Osteocyte (in vitro differentiated cells): ENCODE measurements at regions not wholly inside any gene's neighbourhood (a gene's known extent, or its start where the extent isn't known, plus 50 kb on each side); places are given as distances from the start of the nearest gene placed in this dataset.

ENCODE experiments used
- DNase-seq: peaks from one replicate; pipeline ENCODE4 v3.0.0; 2021; ENCODE audit warnings: mixed read lengths; ENCODE audit not compliant: unreplicated experiment; ENCODE audit errors: extremely low spot score
- H3K27ac Mint-ChIP-seq: one replicate; pipeline ENCODE4 v1.8.0; 2021; ENCODE audit warnings: mild to moderate bottlenecking, mixed read lengths; ENCODE audit not compliant: unreplicated experiment
- H3K27me3 Mint-ChIP-seq: one replicate; pipeline ENCODE4 v1.8.0; 2021; ENCODE audit warnings: mixed read lengths; ENCODE audit not compliant: unreplicated experiment
- H3K36me3 Mint-ChIP-seq: one replicate; pipeline ENCODE4 v1.8.0; 2021; ENCODE audit warnings: mixed read lengths; ENCODE audit not compliant: unreplicated experiment
- H3K4me1 Mint-ChIP-seq: one replicate; pipeline ENCODE4 v1.8.0; 2021; ENCODE audit warnings: mixed read lengths; ENCODE audit not compliant: unreplicated experiment
- H3K4me3 Mint-ChIP-seq: one replicate; pipeline ENCODE4 v1.8.0; 2021; ENCODE audit warnings: mild to moderate bottlenecking, moderate library complexity, mixed read lengths; ENCODE audit not compliant: unreplicated experiment
- H3K9me3 Mint-ChIP-seq: one replicate; pipeline ENCODE4 v1.8.0; 2021; ENCODE audit warnings: mixed read lengths; ENCODE audit not compliant: unreplicated experiment
- CTCF ChIP-seq: fragments of 200-600 bp; sonication (generic); IDR thresholded peaks from 2 replicates; pipeline ENCODE4 v1.5.0; 2021; ENCODE audit warnings: antibody characterized with exemption, mild to moderate bottlenecking, moderate library complexity

GRCh38 chr18:73313476-73313875 is 445.7 kb upstream of the NETO1 start:
- TF ChIP-seq CTCF, result no peak
- DNase-seq, result no peak
- no peaks in the 10 kb centered on the region for H3K4me1 Mint-ChIP-seq
- H3K27ac Mint-ChIP-seq, result no peak overlapping the region
- no peak overlapping the region for H3K4me3 Mint-ChIP-seq
- no peaks in the 10 kb centered on the region for H3K36me3 Mint-ChIP-seq
- no peaks in the 10 kb centered on the region for H3K9me3 Mint-ChIP-seq
- peaks cover 12% of the 10 kb centered on the region for H3K27me3 Mint-ChIP-seq

- no peaks in the 10 kb centered on the region for H3K9me3 Mint-ChIP-seq
- no peak for TF ChIP-seq CTCF
- H3K36me3 Mint-ChIP-seq, result no peaks in the 10 kb centered on the region
- H3K27me3 Mint-ChIP-seq, result peaks cover 13% of the 10 kb centered on the region
- H3K4me1 Mint-ChIP-seq, result no peaks in the 10 kb centered on the region
- H3K27ac Mint-ChIP-seq, result no peak overlapping the region
- DNase-seq, result no peak
- H3K4me3 Mint-ChIP-seq, result no peak overlapping the region
These were observed 428.9 kb upstream of the NETO1 start for GRCh38 chr18:73296686-73297085.

GRCh38 chr18:73292156-73292555 is 424.4 kb upstream of the NETO1 start:
- no peak for DNase-seq
- Mint-ChIP-seq H3K27ac (no peak overlapping the region), H3K4me3 (no peak overlapping the region), H3K27me3 (peaks cover 10% of the 10 kb centered on the region), H3K9me3 (no peaks in the 10 kb centered on the region), H3K4me1 (no peaks in the 10 kb centered on the region), H3K36me3 (no peaks in the 10 kb centered on the region)
- no peak for TF ChIP-seq CTCF

GRCh38 chr18:73288813-73289212 is 421.0 kb upstream of the NETO1 start:
- no peak for DNase-seq
- Mint-ChIP-seq H3K4me3 (no peak overlapping the region), H3K4me1 (no peaks in the 10 kb centered on the region), H3K27ac (no peak overlapping the region), H3K36me3 (no peaks in the 10 kb centered on the region), H3K9me3 (no peaks in the 10 kb centered on the region), H3K27me3 (peaks cover 5% of the 10 kb centered on the region)
- no peak for TF ChIP-seq CTCF

- peaks cover 3% of the 10 kb centered on the region for H3K9me3 Mint-ChIP-seq
These were observed 418.8 kb upstream of the NETO1 start for GRCh38 chr18:73286584-73286983.

More at GRCh38 chr18:73286584-73286983, 418.8 kb upstream of the NETO1 start:
- Mint-ChIP-seq H3K27me3 (peaks cover 5% of the 10 kb centered on the region), H3K4me1 (no peaks in the 10 kb centered on the region), H3K36me3 (no peaks in the 10 kb centered on the region), H3K27ac (no peak overlapping the region), H3K4me3 (no peak overlapping the region)
- no peak for DNase-seq
- no peak for TF ChIP-seq CTCF
